H1 (cell line): ENCODE measurements at regions not wholly inside any gene's neighbourhood (a gene's known extent, or its start where the extent isn't known, plus 50 kb on each side); places are given as distances from the start of the nearest gene placed in this dataset.
"Not testable (repeated sequence)": the region's sequence is repeated elsewhere in the genome, so short reads cannot be mapped to it uniquely, and the experiment has no call there.

ENCODE experiments used
- CTCF ChIP-seq, 3 experiments: IDR thresholded peaks; 1 replicate in 2 of 3; 2 replicates in 1 of 3; pipeline versions ENCODE4 v1.5.1 to v1.6.1; 2011; ENCODE audit warnings: low read length in 3 of 3, mild to moderate bottlenecking in 3 of 3, inconsistent platforms in 2 of 3, low read depth in 1 of 3, moderate library complexity in 1 of 3; ENCODE audit not compliant: insufficient read depth in 1 of 3; ENCODE audit errors: control extremely low read depth in 1 of 3
- MAX ChIP-seq: IDR thresholded peaks from 2 replicates; pipeline ENCODE4 v1.6.1; 2012; ENCODE audit warnings: inconsistent platforms
- POLR2A ChIP-seq, 2 experiments: IDR thresholded peaks; 1 replicate in 1 of 2; 2 replicates in 1 of 2; pipeline ENCODE4 v1.6.1; 2011; ENCODE audit warnings: low read depth in 2 of 2, low read length in 2 of 2, mild to moderate bottlenecking in 2 of 2; ENCODE audit errors: control extremely low read depth in 1 of 2
- RAD21 ChIP-seq, 2 experiments: IDR thresholded peaks in 1 of 2; conservative IDR thresholded peaks in 1 of 2; 2 replicates each; pipeline ENCODE4 v1.6.1; 2011; ENCODE audit warnings: low read depth in 2 of 2, low read length in 2 of 2, improper control_type of control experiment in 1 of 2, inconsistent platforms in 1 of 2, mild to moderate bottlenecking in 1 of 2, moderate library complexity in 1 of 2
- SP2 ChIP-seq: IDR thresholded peaks from 2 replicates; pipeline ENCODE4 v1.6.1; 2012; ENCODE audit warnings: mild to moderate bottlenecking, low read length, inconsistent platforms

- TF ChIP-seq MAX; POLR2A (IDR thresholded peaks at IDR 0.05; ENCODE audit: control extremely low read depth in 1 of 2, low read depth in 2 of 2, low read length in 2 of 2); CTCF (IDR thresholded peaks at IDR 0.05; ENCODE audit: control extremely low read depth in 1 of 3, insufficient read depth in 1 of 3, low read depth in 1 of 3, low read length in 3 of 3); RAD21 (IDR thresholded peaks at IDR 0.05 in 1 of 2, conservative IDR thresholded peaks at IDR 0.05 in 1 of 2; ENCODE audit: low read depth in 2 of 2, low read length in 2 of 2); SP2: not testable (repeated sequence)
These were observed 75.4 kb upstream of the DIO2 start for GRCh38 chr14:80286744-80287143.
